Large intestine (tissue), 3 donors: ENCODE measurements at regions not wholly inside any gene's neighbourhood (a gene's known extent, or its start where the extent isn't known, plus 50 kb on each side); places are given as distances from the start of the nearest gene placed in this dataset.
"Not testable (repeated sequence)": the region's sequence is repeated elsewhere in the genome, so short reads cannot be mapped to it uniquely, and the experiment has no call there.

Experiments
- DNase-seq, 2 donors: peaks; one replicate each; pipeline versions ENCODE4 v3.0.0 to v3.0.0-alpha.2; 2013
- H3K27ac ChIP-seq: one replicate; pipeline ENCODE4 v1.5.1; 2013; ENCODE audit warnings: low read length
- H3K27me3 ChIP-seq: 2 replicates; pipeline ENCODE4 v1.6.1; 2013; ENCODE audit warnings: low read length; ENCODE audit not compliant: control insufficient read depth, insufficient read depth
- H3K36me3 ChIP-seq: 2 replicates; pipeline ENCODE4 v1.6.1; 2013; ENCODE audit warnings: low read length; ENCODE audit not compliant: control insufficient read depth, insufficient read depth
- H3K4me1 ChIP-seq: one replicate; pipeline ENCODE4 v1.6.1; 2013; ENCODE audit warnings: low read length; ENCODE audit not compliant: control insufficient read depth, insufficient read depth
- H3K4me3 ChIP-seq: one replicate; pipeline ENCODE4 v1.5.1; 2013; ENCODE audit warnings: low read length
- H3K9me3 ChIP-seq: one replicate; pipeline ENCODE4 v1.6.1; 2013; ENCODE audit warnings: mild to moderate bottlenecking, low read depth, low read length, moderate library complexity; ENCODE audit not compliant: control insufficient read depth
- WGBS: methylation state at CpG from one replicate; pipeline ENCODE4 v1.1.5; 2013; ENCODE audit warnings: low lambda C conversion rate; ENCODE audit not compliant: insufficient coverage; 5-methylcytosine and 5-hydroxymethylcytosine counted together

DNA sequence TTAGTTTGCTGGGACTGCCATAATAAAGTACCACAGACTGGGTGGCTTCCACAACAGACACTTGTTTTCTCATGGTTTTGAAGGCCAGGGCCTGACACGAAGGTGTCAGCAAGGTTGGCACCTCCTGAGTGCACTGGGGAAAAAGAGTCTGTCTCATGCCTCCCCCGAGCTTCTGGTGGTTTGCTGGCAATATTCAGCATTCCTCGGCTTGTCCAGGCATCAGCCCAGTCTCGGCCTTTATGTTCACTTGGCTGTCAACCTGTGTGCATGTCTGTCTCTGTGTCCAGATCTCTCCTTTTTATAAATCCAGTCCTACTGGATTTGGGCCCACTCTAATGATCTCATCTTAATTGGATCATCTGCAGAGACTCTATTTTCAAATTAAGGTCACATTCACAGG lies 72.6 kb downstream of the DOP1B start:
- Histone ChIP-seq H3K4me3 (no peak overlapping the region), H3K4me1 (no peaks in the 10 kb centered on the region), H3K27ac (no peak overlapping the region), H3K27me3 (no peaks in the 10 kb centered on the region), H3K9me3 (no peaks in the 10 kb centered on the region), H3K36me3 (peaks cover 30% of the 10 kb centered on the region)
- no CpG with 5 or more reads among the region's 4 CpGs for WGBS
- DNase-seq, result no peak

DNA sequence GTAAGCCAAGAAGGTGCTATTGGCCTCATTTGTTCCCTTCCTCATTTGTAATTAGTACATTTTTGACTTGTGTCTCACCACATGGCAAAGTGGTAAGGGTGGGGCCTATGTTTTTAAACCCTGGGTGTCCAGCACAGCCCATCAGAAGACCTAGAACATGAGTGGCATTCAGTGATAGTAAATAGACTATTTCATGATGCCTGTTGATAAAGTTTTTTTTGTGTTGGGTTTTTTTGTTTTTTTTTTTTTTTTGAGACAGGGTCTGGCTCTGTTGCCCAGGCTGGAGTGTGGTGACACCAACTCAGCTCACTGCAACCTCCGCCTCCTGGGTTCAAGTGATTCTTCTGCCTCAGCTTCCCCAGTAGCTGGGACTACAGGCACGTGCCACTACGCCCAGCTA lies 74.8 kb downstream of the DOP1B start:
- not testable (repeated sequence) for H3K9me3 ChIP-seq, H3K27ac ChIP-seq, H3K4me3 ChIP-seq, DNase-seq, H3K4me1 ChIP-seq, H3K27me3 ChIP-seq
- H3K36me3 ChIP-seq, result peaks cover 22% of the 10 kb centered on the region
- WGBS, result no CpG with 5 or more reads among the region's 3 CpGs

DNA sequence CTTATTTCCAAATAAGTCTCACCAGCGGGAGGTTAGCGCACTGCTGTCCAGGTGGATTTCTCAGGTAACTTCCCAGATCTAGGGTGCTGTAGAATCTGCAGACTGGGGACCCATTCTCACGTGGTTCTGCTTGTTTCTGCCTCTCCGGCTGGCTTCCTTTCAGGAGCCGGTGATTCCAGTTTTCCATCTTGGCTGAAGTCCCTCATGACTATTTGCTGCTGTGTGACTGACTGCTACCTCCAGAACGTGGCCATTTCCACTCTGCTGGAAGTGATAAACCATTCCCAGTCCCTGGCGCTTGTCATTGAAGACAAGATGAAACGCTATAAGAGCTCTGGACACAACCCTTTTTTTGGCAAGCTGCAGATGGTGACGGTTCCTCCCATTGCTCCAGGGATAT lies 76.0 kb downstream of the DOP1B start:
- WGBS, result no CpG with 5 or more reads among the region's 9 CpGs
- no peaks in the 10 kb centered on the region for H3K27me3 ChIP-seq
- no peak for DNase-seq
- H3K4me1 ChIP-seq, result no peaks in the 10 kb centered on the region
- no peaks in the 10 kb centered on the region for H3K9me3 ChIP-seq
- no peak overlapping the region for H3K27ac ChIP-seq
- H3K4me3 ChIP-seq, result no peak overlapping the region
- H3K36me3 ChIP-seq, result peaks cover 28% of the 10 kb centered on the region

DNA sequence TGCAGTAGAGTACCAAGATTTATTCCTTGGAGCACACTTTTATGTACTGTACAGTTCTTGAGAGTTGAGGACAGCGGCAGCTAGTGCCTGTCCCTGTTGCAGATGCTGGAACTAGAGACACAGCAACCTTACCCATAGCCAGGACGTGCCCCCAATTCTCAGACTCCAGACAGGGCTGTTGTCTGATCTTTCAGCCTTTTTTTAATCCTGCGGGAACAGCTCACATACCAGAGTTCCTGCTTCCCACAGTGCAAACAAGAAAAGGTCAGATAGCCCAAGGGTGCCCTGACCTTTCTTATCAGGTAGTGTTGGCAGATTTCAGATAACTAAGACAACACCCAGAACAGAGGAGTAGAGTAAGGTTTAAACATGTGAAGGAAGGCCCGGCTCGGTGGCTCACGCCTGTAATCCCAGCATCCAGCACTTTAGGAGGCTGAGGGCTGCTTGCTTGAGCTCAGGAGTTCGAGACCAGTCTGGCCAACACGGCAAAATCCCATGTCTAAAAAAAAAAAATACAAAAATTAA lies 78.5 kb downstream of the DOP1B start:
- H3K4me1 ChIP-seq, result no peaks in the 10 kb centered on the region
- no CpG with 5 or more reads among the region's 8 CpGs for WGBS
- DNase-seq, result no peak
- H3K36me3 ChIP-seq, result peaks cover 34% of the 10 kb centered on the region
- H3K9me3 ChIP-seq, result no peaks in the 10 kb centered on the region
- H3K4me3 ChIP-seq, result no peak overlapping the region
- H3K27me3 ChIP-seq, result no peaks in the 10 kb centered on the region
- H3K27ac ChIP-seq, result no peak overlapping the region

DNA sequence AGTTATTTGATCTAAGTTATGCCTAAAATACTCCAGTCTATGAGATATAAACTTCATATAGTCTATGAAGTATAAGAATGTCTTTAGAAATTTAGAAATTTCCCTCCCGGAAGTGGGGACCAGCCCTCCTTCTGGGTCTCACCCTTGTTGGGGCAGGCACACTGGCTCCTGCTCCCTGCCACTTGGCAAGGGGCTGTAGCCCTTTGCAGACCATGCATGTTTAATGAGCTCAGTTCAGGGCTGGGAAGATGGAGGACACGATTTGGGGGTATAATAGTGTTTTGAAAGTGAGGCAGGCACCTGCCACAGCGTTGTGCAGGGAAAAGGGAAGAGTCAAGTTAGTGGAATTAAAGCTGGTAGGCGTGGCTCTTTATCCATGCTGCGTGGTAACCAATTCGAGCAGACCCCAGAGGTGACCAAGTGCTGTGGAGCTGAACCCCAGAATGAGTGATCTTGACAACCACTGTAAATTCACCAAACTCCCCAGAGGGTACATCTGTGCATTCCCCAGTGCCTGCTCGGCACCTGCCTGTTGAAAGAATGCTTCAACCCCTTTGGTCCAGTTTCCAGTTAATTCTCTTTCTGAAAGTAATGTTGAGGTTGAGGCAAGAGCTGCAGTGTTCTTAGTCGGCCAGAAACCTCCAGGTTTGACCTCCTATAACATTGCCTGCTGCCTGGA lies 79.6 kb downstream of the DOP1B start:
- peaks cover 25% of the 10 kb centered on the region for H3K36me3 ChIP-seq
- H3K27ac ChIP-seq, result no peak overlapping the region
- DNase-seq, result no peak
- H3K27me3 ChIP-seq, result no peaks in the 10 kb centered on the region
- 100% methylated on average over 1 of the region's 8 CpGs for WGBS
- H3K4me3 ChIP-seq, result no peak overlapping the region
- no peaks in the 10 kb centered on the region for H3K4me1 ChIP-seq
- H3K9me3 ChIP-seq, result no peaks in the 10 kb centered on the region

DNA sequence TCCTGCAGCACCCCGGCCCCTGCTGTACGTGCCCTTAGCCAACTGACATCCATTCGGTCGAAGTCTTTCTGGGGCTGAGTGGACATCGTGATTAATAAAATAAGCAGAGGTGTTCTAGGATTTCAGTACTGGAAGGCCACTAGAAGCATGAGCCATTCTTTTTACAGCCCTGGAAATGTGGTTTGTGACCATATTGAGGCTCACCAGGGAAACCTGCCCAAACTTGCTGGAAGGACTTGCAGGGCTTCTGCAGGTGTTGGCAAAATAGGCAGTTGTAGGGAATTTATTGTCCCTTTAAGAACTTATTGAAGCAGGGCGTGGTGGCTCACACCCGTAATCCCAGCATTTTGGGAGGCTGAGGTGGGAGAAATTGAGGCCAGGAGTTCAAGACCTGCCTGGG lies 80.8 kb downstream of the DOP1B start:
- DNase-seq, result no peak
- H3K27me3 ChIP-seq, result no peaks in the 10 kb centered on the region
- H3K9me3 ChIP-seq, result no peaks in the 10 kb centered on the region
- H3K4me1 ChIP-seq, result no peaks in the 10 kb centered on the region
- WGBS, result no CpG with 5 or more reads among the region's 7 CpGs
- H3K36me3 ChIP-seq, result peaks cover 23% of the 10 kb centered on the region
- no peak overlapping the region for H3K27ac ChIP-seq
- no peak overlapping the region for H3K4me3 ChIP-seq

DNA sequence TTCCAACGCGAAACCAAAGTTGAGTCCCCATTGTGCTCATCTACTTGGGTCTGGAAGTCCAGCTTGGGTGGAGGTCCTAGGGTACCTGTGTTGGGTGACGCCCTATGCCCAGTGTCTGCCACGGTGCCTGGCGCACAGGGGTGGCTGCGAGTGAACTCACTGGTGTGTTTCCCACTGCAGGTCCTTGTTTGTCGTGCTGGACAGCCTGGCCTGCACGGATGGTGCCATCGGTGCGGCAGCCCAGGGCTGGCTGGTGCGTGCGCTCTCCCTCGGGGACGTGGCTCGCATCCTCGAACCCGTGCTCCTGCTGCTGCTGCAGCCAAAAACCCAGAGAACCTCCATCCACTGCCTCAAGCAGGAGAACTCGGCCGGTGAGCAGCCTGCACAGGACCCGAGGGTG lies 80.4 kb upstream of the MORC3 start:
- Histone ChIP-seq H3K4me3 (no peak overlapping the region), H3K36me3 (peaks cover 14% of the 10 kb centered on the region), H3K4me1 (no peaks in the 10 kb centered on the region), H3K27me3 (no peaks in the 10 kb centered on the region), H3K27ac (no peak overlapping the region), H3K9me3 (no peaks in the 10 kb centered on the region)
- no CpG with 5 or more reads among the region's 20 CpGs for WGBS
- no peak for DNase-seq

DNA sequence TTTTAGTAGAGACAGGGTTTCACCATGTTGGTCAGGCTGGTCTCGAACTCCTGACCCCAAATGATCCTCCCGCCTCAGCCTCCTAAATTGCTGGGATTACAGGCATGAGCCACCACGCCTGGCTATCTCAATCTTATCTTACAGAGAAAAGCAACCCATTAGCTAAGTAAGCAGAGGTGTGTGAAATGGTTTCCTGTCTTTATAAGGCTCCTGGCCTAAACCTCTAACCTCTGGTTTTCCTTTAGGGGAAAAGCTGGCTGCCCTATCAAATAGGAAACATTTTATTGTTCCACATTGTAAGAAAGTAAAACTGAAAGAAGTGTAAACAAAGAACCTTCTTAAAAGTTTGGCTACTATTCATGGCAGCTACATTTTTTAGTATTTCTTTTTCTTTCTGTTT lies 78.3 kb upstream of the MORC3 start:
- no CpG with 5 or more reads among the region's 3 CpGs for WGBS
- Histone ChIP-seq H3K27me3 (no peaks in the 10 kb centered on the region), H3K36me3 (peaks cover 34% of the 10 kb centered on the region), H3K4me3 (no peak overlapping the region), H3K4me1 (no peaks in the 10 kb centered on the region), H3K9me3 (peaks cover 2% of the 10 kb centered on the region), H3K27ac (no peak overlapping the region)
- no peak for DNase-seq

DNA sequence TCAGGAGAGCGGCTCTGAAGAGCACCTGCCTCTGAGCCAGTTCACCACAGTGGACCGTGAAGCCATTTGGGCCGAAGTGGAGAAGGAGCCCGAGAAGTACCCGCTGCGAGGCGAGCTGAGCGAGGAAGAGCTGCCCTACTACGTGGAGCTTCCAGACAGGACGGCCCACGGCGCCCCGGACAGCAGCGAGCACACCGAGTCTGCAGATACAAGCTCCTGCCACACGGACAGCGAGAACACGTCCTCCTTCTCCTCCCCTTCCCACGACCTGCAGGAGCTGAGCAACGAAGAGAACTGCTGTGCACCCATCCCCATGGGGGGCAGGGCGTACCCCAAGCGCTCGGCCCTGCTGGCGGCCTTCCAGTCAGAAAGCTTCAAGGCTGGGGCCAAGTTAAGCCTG lies 74.9 kb upstream of the MORC3 start:
- Histone ChIP-seq H3K4me3 (no peak overlapping the region), H3K27me3 (no peaks in the 10 kb centered on the region), H3K27ac (no peak overlapping the region), H3K9me3 (peaks cover 2% of the 10 kb centered on the region), H3K36me3 (peaks cover 43% of the 10 kb centered on the region), H3K4me1 (no peaks in the 10 kb centered on the region)
- WGBS, result no CpG with 5 or more reads among the region's 24 CpGs
- no peak for DNase-seq

DNA sequence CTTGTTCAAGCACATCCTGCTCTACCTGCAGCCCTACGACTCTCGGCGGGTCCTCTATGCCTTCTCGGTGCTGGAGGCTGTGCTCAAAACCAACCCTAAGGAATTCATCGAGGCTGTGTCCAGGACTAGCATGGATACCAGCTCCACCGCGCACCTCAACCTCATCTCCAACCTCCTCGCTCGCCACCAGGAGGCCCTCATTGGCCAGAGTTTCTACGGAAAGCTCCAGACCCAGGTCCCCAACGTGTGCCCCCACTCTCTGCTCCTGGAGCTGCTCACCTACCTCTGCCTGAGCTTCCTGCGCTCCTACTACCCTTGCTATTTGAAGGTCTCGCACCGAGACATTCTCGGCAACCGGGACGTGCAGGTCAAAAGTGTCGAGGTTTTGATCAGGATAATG lies 74.3 kb upstream of the MORC3 start:
- no peak overlapping the region for H3K4me3 ChIP-seq
- peaks cover 2% of the 10 kb centered on the region for H3K9me3 ChIP-seq
- no peak for DNase-seq
- H3K36me3 ChIP-seq, result peaks cover 49% of the 10 kb centered on the region
- no CpG with 5 or more reads among the region's 18 CpGs for WGBS
- no peaks in the 10 kb centered on the region for H3K4me1 ChIP-seq
- H3K27me3 ChIP-seq, result no peaks in the 10 kb centered on the region
- no peak overlapping the region for H3K27ac ChIP-seq

DNA sequence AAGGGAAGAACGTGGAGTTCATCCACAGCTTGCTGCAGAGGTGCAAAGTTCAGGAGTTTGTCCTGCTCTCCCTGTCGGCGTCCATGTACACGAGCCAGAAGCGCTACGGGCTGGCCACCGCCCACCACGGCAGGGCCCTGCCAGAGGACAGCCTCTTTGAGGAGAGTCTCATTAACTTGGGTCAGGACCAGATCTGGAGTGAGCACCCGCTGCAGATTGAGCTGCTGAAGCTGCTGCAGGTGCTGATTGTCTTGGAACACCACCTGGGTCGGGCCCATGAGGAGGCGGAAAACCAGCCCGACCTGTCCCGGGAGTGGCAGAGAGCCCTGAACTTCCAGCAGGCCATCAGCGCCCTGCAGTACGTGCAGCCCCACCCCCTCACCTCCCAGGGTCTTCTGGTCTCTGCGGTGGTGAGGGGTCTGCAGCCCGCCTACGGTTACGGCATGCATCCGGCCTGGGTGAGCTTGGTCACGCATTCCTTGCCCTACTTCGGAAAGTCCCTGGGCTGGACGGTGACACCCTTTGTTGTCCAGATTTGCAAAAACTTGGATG lies 73.8 kb upstream of the MORC3 start:
- no peak for DNase-seq
- no peak overlapping the region for H3K27ac ChIP-seq
- H3K27me3 ChIP-seq, result no peaks in the 10 kb centered on the region
- no CpG with 5 or more reads among the region's 23 CpGs for WGBS
- no peaks in the 10 kb centered on the region for H3K4me1 ChIP-seq
- peaks cover 54% of the 10 kb centered on the region for H3K36me3 ChIP-seq
- peaks cover 2% of the 10 kb centered on the region for H3K9me3 ChIP-seq
- no peak overlapping the region for H3K4me3 ChIP-seq
